NCI-H146 treated with DMSO at 0.1 percent for 48 hours (cell line): ENCODE measurements at regions not wholly inside any gene's neighbourhood (a gene's known extent, or its start where the extent isn't known, plus 50 kb on each side); places are given as distances from the start of the nearest gene placed in this dataset.

ENCODE experiments used
- DNase-seq: peaks from one replicate; lab custom pipeline; 2025; ENCODE audit not compliant: unreplicated experiment; lab: John Stamatoyannopoulos, UW

DNA sequence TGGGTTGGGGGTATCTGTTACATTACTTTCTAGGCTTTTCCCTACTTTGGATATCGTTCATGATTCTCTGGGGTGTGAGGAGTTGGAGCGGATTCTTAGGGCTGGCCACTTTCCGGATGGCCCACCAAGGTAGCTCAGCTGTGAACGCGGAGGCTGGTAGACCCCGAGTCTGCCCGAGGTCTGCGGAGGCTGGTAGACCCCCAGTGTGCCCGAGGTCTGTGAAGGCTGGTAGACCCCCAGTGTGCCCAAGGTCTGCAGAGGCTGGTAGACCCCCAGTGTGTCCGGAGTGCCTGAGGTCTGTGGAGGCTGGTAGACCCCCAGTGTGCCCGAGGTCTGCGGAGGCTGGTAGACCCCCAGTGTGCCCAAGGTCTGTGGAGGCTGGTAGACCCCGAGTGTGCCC lies 99.2 kb upstream of the ZNF469 start:
- no peak for DNase-seq

DNA sequence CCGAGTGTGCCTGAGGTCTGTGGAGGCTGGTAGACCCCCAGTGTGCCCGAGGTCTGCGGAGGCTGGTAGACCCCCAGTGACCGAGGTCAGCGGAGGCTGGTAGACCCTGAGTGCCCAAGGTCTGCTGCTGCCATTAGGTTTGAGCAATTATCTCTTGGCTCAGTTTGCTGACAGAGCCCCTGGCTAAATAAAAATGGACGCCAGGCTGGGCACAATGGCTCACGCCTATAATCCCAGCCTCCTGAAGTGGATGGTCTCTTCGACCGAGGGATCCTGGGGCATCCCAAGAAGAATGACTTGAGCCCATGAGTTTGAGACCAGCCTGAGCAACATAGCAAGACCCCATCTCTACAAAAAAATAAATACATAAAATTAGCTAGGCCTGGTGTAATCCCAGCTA lies 98.7 kb upstream of the ZNF469 start:
- DNase-seq = no peak

DNA sequence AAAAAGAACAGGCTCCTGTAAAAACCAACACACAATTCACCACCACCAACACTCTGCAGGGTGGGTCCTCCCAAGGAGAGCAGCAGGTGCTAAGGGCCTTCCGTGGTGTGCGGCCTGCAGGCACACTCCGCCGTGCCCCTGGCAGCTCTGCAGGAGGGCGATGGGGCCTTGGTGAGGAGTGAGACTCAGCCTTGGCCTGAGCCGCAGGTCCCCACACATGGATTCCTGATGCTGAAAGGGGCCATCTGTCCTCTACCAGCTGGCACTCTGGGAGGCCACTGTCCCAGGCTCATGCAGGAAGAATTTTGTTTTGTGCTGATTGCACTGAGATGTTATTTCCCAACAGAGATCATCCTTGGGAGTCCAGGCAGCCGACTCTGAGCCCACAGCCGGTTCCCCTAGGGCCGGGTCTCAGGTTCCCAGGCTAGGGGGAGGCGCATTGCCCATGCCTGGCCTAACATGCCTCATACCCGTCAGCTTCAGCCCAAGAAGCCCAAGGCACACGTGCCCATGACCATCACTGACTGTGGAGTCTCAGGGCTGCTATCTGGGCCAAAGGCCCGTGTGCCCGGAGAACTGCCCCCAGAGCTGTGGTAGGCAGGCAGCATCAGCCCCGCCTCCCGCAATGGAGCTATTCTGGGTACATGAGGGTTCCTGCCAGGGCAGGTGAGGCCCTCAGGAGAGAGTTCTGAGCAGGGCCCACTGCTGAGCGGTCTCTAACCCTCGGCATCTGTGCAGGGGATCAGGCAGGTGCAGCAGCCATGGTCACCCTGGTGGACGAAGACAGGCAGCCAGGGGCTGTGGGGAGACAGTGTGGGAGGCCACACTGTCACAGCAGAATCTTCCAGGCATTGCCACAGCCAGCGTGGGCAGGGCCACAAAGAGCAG lies 97.9 kb upstream of the ZNF469 start:
- DNase-seq = no peak

DNA sequence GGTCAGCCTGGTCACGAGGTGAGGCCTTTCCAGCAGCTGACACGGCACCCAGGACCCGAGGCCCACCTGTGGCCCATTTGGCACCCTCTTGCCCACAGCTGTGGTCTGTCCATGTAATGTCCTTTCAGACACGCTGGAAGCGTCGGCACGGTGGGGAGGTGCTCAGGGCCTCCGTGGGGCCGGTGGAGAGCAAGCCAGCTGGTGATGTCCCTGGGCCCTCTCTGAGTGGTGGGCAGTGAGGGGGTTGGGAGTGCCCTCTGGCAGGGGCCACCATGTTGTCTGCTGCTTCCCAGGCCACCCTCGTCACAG lies 97.3 kb upstream of the ZNF469 start:
- DNase-seq = no peak

DNA sequence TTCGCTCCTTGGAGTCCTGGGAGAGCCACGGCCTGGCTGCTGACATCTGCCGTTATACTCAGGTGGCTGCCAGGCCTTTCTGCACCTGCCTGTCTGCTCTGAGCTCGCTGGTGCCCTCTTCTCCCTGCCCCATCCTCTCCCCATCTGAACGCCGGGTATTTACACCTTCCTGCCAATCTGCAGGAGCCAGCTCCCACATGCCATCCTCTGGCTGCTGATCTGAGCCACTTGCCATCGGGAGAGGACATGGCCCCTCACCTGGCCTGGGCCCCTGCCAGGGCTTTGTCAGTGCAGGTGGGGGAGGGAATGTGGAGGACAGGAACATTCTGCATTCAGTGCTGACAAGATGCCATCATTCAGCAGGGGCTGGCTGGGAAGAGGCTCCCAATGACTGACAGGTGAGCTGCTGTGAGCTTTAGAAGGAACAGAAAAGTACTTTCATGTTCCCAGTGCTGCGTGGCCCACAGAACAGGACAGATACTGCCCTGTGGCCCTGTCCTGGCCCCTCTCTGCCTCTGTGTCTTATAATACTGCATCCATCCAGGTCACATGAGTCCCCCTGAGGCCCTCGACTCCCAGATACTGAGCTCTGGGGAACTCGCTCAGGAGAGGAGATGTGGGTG lies 96.3 kb upstream of the ZNF469 start:
- DNase-seq = no peak

DNA sequence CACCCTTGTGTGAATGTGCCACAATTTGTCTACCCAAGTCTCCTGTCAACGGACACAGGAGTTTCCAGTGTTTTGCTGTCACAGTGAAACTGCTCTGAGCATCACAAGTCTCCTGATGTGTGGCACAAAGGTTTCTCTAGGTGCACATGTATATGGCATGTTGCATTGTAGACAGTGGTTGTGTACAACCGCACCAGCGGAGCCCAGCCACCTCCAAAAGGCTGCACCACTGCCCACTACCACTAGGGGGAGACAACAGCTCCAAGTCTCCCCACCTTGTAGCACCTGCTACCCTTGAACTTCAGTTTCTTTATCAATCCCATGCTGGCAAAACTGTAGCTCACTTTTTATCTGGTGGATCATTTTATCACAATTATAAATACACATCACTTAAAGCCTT lies 95.5 kb upstream of the ZNF469 start:
- DNase-seq = no peak

DNA sequence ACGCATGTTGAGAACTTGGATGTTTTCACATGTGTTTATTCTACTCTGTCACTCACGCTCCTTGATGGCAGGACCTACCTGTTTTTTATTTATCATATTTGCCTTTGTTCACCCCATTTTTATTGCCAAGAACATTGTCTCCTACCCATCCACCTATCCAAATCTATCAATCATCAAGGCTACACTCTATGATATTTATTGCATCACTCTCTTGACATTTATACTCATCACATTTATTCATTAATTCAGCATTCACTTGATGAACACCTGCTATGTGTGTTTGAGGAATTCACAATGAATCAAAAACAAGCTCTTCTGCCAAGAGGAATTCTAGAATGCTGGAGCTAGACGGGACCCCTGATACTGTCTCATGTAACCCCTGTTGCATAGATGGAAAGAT lies 94.5 kb upstream of the ZNF469 start:
- DNase-seq = no peak

DNA sequence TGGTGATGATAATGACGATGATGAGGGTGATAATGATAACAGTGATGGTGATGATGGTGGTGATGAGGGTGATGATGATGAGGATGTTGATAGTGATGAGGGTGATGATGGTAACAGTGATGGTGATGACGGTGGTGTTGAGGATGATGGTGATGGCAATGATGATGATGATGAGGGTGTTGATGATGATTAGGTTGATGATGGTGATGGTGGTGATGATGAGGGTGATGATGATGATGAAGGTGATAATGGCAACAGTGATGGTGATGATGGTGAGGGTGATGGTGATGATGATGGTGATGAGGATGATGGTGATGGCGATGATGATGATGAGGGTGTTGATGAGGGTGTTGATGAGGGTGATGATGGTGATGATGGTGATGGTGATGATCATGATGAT lies 93.8 kb upstream of the ZNF469 start:
- no peak for DNase-seq

DNA sequence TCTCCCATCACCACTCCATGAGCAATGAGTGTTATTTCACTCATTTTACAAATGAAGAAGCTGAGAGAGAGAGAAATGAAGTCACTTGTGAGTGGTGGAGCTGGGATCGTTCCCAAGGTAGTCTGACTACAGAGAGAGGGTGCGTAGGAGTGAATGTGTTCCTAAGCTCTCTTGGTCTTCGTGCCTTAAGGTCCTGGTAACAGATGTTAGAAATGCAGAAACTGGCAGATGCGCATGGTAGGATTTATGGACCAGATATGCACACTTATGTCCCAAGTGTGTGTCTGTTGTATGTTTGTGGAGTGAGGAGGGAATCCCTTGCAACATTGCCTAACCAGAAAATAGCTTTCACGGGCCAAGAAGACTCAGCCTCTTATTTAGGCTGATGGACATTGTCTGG lies 93.2 kb upstream of the ZNF469 start:
- no peak for DNase-seq

DNA sequence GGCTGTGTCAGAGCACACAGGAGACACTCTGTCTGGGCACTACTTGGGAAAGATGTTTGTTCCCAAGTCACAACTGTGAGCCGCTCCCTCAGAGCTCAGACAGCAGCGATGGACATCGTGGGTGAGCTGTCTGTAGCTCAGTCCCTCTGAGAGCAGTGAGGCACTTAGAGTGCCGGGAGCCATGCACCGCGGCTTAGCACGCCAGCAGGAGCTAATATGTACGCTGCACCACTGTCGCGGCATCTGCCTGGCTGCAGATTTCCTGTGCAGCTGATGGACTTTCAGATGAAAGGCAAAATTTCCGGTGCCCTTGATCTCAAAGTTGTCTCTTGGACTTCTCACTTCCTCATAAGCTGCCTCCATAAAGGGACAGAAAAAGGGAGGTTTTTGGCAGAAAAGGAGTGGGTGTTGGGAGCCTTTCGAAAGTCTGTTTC lies 92.8 kb upstream of the ZNF469 start:
- DNase-seq = no peak

DNA sequence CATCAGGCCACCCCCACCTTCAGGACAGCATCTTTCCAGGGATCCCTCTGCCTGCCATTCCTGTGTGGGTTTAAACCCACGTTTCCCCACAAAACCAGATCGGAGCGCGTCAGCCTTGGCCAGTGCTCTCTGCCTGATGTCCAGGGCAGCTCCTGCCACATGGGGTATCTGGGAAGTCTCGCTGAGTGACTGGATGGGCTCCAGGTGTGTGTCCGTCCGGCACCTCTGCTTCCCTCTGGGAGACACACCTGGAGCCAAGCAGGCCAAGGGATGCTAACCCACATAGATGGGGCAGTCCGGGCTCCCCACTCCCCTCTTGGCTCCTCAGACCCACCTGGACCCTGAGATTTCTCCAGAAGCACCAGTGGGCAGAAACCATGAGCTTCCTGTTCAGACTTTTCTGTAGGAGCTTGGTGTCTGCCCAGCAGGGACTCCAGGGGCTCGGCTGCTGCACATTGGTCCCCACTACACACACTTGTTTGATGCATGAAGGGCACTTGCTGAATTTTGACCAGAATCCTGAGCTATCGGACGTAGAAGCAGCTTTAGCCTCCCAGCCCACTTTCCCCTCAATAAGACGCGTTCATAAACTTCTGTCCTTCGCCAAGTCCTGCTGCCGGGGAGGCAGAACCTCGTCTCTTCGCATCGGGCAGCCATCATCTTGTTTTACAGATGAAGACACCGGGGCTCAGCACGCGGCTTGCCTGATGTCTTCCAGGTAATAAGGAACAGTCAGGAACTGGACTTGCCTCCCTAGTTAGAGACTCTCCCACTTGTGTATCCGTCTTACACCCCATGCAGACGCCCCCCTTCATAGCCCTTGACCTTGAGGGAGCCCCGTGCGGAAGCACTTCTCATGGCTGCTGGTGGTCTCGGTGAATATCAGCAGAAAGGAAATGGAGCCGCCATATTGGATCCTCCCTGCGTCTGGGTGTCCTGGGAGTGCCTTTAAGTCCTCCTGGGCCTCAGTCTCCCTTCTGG lies 91.6 kb upstream of the ZNF469 start:
- no peak for DNase-seq

DNA sequence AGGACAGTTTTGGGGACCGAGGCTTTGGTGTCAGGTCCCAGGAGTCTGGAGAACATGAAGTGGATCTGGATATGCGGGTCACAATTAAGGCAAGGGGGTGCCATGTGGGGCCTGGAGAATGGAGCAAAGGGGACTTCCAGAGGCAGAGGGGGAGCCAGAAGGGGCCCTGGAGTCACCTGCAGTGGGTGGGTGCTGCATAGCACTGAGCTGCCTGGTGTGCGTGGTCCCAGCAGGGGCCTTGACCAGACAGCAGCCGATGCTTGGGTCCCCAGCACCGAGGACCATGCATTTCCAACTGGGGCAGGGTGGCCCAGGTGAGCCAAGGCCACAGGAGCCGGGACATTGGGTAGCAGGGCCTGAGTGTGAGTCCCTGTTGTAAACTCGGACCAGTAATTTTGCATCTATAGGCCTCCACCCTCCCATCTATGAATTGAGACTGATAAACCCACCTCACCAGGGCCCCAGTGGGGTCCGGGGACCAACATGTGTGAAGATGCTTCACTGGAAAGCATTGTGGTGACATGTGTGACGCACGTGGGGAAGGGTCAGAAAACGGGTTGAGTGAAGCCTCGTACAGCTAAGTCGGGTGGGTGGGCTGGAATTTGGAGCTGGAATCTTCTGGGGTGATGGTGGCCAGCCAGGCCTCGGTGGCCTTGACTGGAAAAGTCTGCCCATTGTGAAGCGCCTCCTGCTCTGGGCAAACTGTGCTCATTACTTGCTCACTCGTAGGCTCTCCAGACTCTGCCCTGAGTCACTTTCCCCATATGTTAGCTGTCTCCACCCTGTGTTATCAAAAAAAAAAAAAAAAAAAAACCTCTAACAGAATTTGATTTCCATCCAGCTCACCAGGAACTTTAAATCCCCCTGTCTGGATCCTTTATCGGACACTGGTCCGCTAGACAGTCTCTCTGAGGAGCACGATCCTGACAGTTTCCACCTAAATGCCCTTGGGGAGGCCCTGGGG lies 90.5 kb upstream of the ZNF469 start:
- no peak for DNase-seq

DNA sequence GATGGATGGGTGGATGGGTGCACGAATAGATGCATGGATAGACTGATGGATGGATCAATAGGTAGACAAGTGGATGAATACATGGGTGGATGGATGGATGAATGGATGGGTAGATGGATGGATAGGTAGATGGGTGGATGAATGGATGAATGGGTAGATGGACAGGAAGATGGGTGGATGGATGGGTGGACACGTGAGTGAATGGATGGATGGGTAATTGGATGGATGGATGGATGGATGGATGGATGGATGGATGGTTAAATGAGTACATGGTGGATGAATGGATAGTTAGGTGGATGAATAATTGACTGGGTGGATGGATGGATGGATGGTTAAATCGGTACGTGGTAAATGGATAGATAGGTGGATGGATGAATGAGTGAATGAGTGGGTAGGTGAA lies 89.7 kb upstream of the ZNF469 start:
- no peak for DNase-seq

DNA sequence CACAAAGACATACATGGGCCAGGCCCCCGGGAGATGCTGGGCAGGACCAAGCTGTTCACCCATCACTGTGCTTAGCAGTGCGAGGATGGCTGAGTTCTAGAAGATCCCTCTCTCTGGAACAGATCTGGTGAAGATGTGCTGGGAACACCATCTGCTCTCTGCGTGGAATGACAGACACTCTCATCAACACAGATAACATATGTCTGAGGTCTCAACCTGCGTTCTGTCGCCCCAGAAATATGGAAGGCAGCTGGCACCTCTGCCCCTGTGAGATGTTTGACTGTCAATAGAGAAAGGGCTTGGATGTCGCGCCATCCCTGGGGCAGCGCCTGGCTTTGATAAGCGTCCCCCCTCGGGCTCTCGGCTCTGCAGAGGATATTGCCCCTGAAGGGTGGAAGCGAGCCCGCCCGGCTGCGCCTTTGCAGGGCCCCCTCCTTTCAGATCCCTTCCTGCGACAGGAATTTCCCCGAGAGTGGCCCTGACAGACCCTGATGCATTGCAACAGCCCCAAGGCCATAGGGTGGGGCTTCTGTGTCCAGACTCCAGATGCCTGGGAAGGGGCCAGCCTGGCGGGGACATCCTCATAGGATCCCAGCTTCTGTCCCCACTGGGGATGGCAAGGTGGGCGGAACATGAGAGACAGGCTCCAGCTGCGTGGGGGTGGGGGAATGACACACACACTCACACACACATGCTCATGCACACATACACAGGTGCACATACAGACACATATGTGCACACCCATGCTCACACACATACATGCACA lies 86.9 kb upstream of the ZNF469 start:
- no peak for DNase-seq

DNA sequence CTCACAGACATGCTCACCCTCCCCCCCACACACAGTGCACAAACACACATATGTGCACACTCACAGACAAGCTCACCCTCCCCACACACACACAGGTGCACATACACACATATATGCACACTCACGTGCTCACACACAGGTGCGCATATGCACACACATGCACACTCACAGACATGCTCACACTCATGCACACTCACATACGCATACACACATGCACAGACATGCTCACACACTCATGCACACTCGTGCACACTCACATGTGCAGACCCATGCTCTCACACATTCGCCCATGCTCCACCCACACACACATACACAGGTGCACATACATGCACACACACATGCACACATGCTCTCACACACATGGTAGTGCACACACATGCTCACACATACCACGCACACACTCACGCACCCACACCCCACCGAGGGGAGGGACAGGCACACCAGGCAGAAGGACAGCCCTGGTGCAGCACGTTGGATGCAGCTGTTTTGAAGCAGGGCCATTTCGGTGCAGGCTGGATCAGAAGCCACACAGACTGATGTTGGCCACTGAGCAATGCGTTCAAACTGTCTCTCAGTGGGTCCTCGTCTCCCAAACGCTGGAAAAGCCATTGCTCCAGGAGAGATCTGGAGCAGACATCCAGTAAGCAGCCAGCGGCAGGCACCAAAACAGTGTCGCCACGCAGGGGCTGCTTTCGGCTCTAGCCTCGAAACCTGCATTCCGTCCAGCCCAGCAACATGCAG lies 86.2 kb upstream of the ZNF469 start:
- no peak for DNase-seq

DNA sequence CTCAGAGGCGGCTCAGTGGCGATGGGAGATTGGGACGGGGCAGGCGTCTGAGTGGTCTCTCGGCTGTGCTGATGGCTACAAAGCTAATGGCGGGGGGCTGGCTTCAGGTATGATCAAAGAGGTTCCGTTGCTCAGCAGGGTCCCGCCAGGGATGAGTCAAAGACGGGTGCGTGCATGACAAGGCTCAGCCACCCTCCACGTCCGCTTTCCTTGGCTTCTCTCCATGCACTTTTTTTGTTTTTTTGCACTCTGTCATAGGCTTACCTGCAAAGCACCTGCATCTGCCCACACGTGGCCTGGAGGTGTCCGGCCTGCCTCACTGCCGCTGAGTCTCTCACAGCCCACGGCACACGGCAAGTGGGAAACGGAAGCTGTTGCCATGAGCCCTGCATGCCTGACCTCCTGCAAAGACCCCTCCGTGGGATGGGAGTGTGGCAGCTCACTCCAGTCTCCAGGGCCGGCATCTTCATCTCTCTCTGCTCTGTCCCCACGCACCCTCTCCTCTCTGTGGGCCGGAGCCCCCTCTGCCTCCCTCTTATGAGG lies 85.5 kb upstream of the ZNF469 start:
- DNase-seq = no peak

DNA sequence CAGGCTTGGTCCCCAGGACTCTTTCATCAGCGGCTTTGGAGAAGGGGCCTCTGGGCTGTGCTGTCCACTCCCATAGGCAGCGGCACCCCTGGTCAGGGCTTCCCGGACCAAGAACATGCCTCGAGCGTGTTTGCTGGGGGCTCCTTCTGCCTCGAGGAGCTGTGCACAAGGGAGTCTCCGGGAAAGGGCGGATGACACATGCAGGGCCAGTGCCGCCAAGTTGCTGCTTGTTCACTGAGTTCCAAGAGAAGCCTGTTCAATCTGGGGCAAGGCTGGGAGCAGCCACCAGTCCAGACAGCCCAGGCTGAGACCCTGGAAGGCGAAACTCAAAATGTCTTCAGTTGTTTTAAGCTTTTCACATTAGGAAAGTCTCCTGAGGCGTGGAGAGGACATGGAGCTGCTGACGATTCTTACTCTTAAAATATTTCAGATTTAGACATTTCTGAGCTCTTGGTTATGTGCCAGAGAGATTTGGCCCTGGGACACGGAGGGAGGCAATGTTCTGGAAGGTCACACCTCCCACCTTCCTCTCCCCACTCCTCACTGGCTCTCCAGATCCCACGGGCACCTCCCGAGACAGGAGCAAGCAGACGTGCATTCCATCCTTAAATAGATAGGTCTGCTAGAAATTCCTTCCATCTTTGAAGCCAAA lies 84.5 kb upstream of the ZNF469 start:
- DNase-seq = no peak
